Pancreas (tissue), 10 donors: ENCODE measurements at regions not wholly inside any gene's neighbourhood (a gene's known extent, or its start where the extent isn't known, plus 50 kb on each side); places are given as distances from the start of the nearest gene placed in this dataset.

ENCODE experiments used
- ATAC-seq, 4 donors: fragments of 200-7000 bp; cut with Tn5 transposase; one replicate each; pipeline versions ENCODE4 v1.8.0 to v1.9.1; 2020; ENCODE audit warnings: mild to moderate bottlenecking in 4 of 4, moderate library complexity in 4 of 4
- DNase-seq, 6 donors: peaks; one replicate each; pipeline ENCODE4 v3.0.0-alpha.2; 2020
- FAIRE-seq: peaks from 2 replicates; lab custom pipeline; 2012; peaks lifted over from hg19 to GRCh38; lab: Jason Lieb, UNC
- H3K27ac ChIP-seq, 4 donors: fragments of 200-600 bp; sonication (generic); 1 replicate in 3 of 4; 2 replicates in 1 of 4; pipeline versions ENCODE4 v1.5.0 to v1.8.0; 2020
- H3K27me3 ChIP-seq, 4 donors: fragments of 200-600 bp; one replicate each; pipeline ENCODE4 v1.8.0; 2021
- H3K36me3 ChIP-seq, 3 donors: fragments of 200-600 bp; sonication (generic) in 1 of 3; one replicate each; pipeline versions ENCODE4 v1.5.0 to v1.8.0; 2020 to 2021
- H3K4me1 ChIP-seq, 3 donors: fragments of 200-600 bp; one replicate each; pipeline ENCODE4 v1.8.0; 2021
- H3K4me3 ChIP-seq, 4 donors: fragments of 200-600 bp; sonication (generic) in 2 of 4; one replicate each; pipeline versions ENCODE4 v1.5.0 to v1.8.0; 2020 to 2021
- H3K9me3 ChIP-seq, 4 donors: fragments of 200-600 bp; one replicate each; pipeline ENCODE4 v1.8.0; 2021
- CTCF ChIP-seq, 4 donors: fragments of 200-600 bp; sonication (generic) in 3 of 4; IDR thresholded peaks; one replicate each; pipeline versions ENCODE4 v1.5.0 to v1.8.0; 2021; ENCODE audit warnings: antibody characterized with exemption in 4 of 4
- WGBS, 2 donors: extraction: QIAGEN DNeasy Blood & Tissue Kit; methylation state at CpG; one replicate each; pipeline ENCODE4 v1.1.7; 2013; 5-methylcytosine and 5-hydroxymethylcytosine counted together
- intact Hi-C, 3 donors: fragments of 100-400 bp; cut with DNase I; formaldehyde crosslinking; loops; one replicate each; pipeline versions ENCODE4 v1.11.1 to v1.14.2; 2022
- donor health status: healthy with polysubstance abuse.
- donor health status: DM: no; HTN: no; CAD: no; lungs with moderate emphysema.
- donor health status: DM: no; HTN: no; CAD: no.
- donor health status: control.
- donor health status: control.
- donor health status: Bipolar disorder and iron deficiency.
- donor health status: DM: yes; HTN: yes; CAD: no.
- donor health status: DM: no; HTN: no; CAD: no.
- donor health status: DM: no; HTN: no; CAD: no.
- donor health status: DM: yes; HTN: yes; CAD: no.

GRCh38 chr13:105446197-105446596 is 1089.3 kb downstream of the EFNB2 start:
- Histone ChIP-seq H3K36me3 (no peaks in the 10 kb centered on the region), H3K9me3 (no peaks in the 10 kb centered on the region), H3K27me3 (no peaks in the 10 kb centered on the region), H3K4me1 (peaks cover 0 to 2% (median 0%) of the 10 kb centered on the region in 3 donors), H3K27ac (no peak overlapping the region), H3K4me3 (no peak overlapping the region)
- no peak for TF ChIP-seq CTCF (IDR thresholded peaks at IDR 0.05)
- no peak for FAIRE-seq
- WGBS, 2 donors, result 74 to 76% methylated on average over 4 of the region's 4 CpGs
- intact Hi-C loops, result no loop called here
- ATAC-seq, result no peak
- no peak for DNase-seq

GRCh38 chr13:105445796-105446195 is 1089.7 kb downstream of the EFNB2 start:
- H3K4me3 ChIP-seq, result no peak overlapping the region

GRCh38 chr13:105442949-105443699 is 1092.3 kb downstream of the EFNB2 start:
- DNase-seq (no peak), ATAC-seq (peak; percentile 76 to 93 (median 84)), FAIRE-seq (peak; percentile 71)
- Histone ChIP-seq H3K4me3 (no peak overlapping the region), H3K9me3 (no peaks in the 10 kb centered on the region), H3K27me3 (no peaks in the 10 kb centered on the region), H3K27ac (no peak overlapping the region), H3K36me3 (no peaks in the 10 kb centered on the region), H3K4me1 (peaks cover 0 to 2% (median 0%) of the 10 kb centered on the region in 3 donors)
- TF ChIP-seq CTCF (IDR thresholded peaks at IDR 0.05), result no peak
- intact Hi-C loops, result no loop called here
- 51 to 65% methylated on average over 3 of the region's 3 CpGs for WGBS, 2 donors

More at GRCh38 chr13:105445796-105446195, 1089.7 kb downstream of the EFNB2 start:
- peaks cover 0 to 2% (median 0%) of the 10 kb centered on the region in 3 donors for H3K4me1 ChIP-seq
- intact Hi-C loops, result no loop called here
- 39 to 45% methylated on average over 4 of the region's 4 CpGs for WGBS, 2 donors
- no peak for ATAC-seq
- TF ChIP-seq CTCF (IDR thresholded peaks at IDR 0.05), result no peak
- H3K27ac ChIP-seq, result no peak overlapping the region
- no peak for DNase-seq
- FAIRE-seq, result no peak
- H3K36me3 ChIP-seq, result no peaks in the 10 kb centered on the region
- H3K27me3 ChIP-seq, result no peaks in the 10 kb centered on the region
- no peaks in the 10 kb centered on the region for H3K9me3 ChIP-seq

- TF ChIP-seq CTCF (IDR thresholded peaks at IDR 0.05), result no peak
Measured at GRCh38 chr13:105442040-105442439, 1093.4 kb downstream of the EFNB2 start.

More at GRCh38 chr13:105442040-105442439, 1093.4 kb downstream of the EFNB2 start:
- H3K9me3 ChIP-seq, result no peaks in the 10 kb centered on the region
- 63 to 68% methylated on average over 3 of the region's 3 CpGs for WGBS, 2 donors
- H3K36me3 ChIP-seq, result no peaks in the 10 kb centered on the region
- peaks cover 0 to 2% (median 0%) of the 10 kb centered on the region in 3 donors for H3K4me1 ChIP-seq
- DNase-seq, result no peak
- no peak overlapping the region for H3K4me3 ChIP-seq
- ATAC-seq, result no peak
- intact Hi-C loops, result no loop called here
- H3K27me3 ChIP-seq, result no peaks in the 10 kb centered on the region
- no peak overlapping the region for H3K27ac ChIP-seq
- no peak for FAIRE-seq
